Heart right ventricle (tissue), 16 donors: ENCODE measurements at regions not wholly inside any gene's neighbourhood (a gene's known extent, or its start where the extent isn't known, plus 50 kb on each side); places are given as distances from the start of the nearest gene placed in this dataset.

Source experiments
- ATAC-seq, 8 donors: fragments of 200-7000 bp; cut with Tn5 transposase; one replicate each; pipeline ENCODE4 v1.9.1; 2020; ENCODE audit warnings: mild to moderate bottlenecking in 8 of 8, moderate library complexity in 8 of 8, moderate number of reproducible peaks in 1 of 8
- DNase-seq, 2 donors: peaks; one replicate each; pipeline ENCODE4 v3.0.0-alpha.2; 2020
- H3K27ac ChIP-seq, 10 donors: fragments of 200-600 bp; sonication (generic) in 2 of 10; one replicate each; pipeline versions ENCODE4 v1.5.0 to v1.8.0; 2020 to 2022; ENCODE audit warnings: mild to moderate bottlenecking in 3 of 10
- H3K27me3 ChIP-seq, 7 donors: fragments of 200-600 bp; one replicate each; pipeline ENCODE4 v1.8.0; 2021 to 2022; ENCODE audit warnings: mild to moderate bottlenecking in 2 of 7
- H3K36me3 ChIP-seq, 9 donors: fragments of 200-600 bp; sonication (generic) in 1 of 9; one replicate each; pipeline versions ENCODE4 v1.5.0 to v1.8.0; 2020 to 2022; ENCODE audit warnings: mild to moderate bottlenecking in 2 of 9
- H3K4me1 ChIP-seq, 9 donors: fragments of 200-600 bp; sonication (generic) in 1 of 9; one replicate each; pipeline versions ENCODE4 v1.5.0 to v1.8.0; 2020 to 2022; ENCODE audit warnings: mild to moderate bottlenecking in 4 of 9
- H3K4me3 ChIP-seq, 10 donors: fragments of 200-600 bp; sonication (generic) in 2 of 10; one replicate each; pipeline versions ENCODE4 v1.5.0 to v1.8.0; 2020 to 2022; ENCODE audit warnings: mild to moderate bottlenecking in 7 of 10, moderate library complexity in 2 of 10
- H3K9me3 ChIP-seq, 11 donors: fragments of 200-600 bp in 10 of 11; sonication (generic) in 2 of 11; one replicate each; pipeline versions ENCODE4 v1.5.0 to v1.8.0; 2013 to 2022; ENCODE audit warnings: mild to moderate bottlenecking in 2 of 11, control low read depth in 1 of 11, moderate library complexity in 1 of 11
- CTCF ChIP-seq, 9 donors: fragments of 200-600 bp; sonication (generic) in 2 of 9; IDR thresholded peaks; one replicate each; pipeline versions ENCODE4 v1.5.0 to v1.8.0; 2021 to 2022; ENCODE audit warnings: antibody characterized with exemption in 9 of 9, mild to moderate bottlenecking in 5 of 9, moderate library complexity in 1 of 9
- WGBS, 2 donors: extraction: QIAGEN DNeasy Blood & Tissue Kit; methylation state at CpG; one replicate each; pipeline ENCODE4 v1.1.7; 2013; ENCODE audit warnings: inconsistent platforms in 1 of 2; 5-methylcytosine and 5-hydroxymethylcytosine counted together
- intact Hi-C, 10 donors: fragments of 100-400 bp; cut with DNase I; formaldehyde crosslinking; loops; one replicate each; pipeline versions ENCODE4 v1.11.1 to v1.14.2; 2022
- donor health status: Arrhythmogenic right ventricular cardiomyopathy.
- donor health status: ischemic (EF 13 %, LVEDD 7.1; RV severe dilation, severe dysfunction).
- donor health status: healthy with polysubstance abuse.
- donor health status: DM: no; HTN: yes; CAD: no.
- donor health status: DM: no; HTN: no; CAD: no.
- donor health status: ischemic (EF 25% LVEDD 6.9; RV normal size, moderate dysfunction).
- donor health status: ischemic (EF 25% LVEDD 5.7; RV mildly dilated, moderate dysfunction).
- donor health status: healthy.
- donor health status: DM: yes; HTN: yes; CAD: no.
- donor health status: Ischemic cardiomyopathy.
- donor health status: ischemic (EF 35%, LVEDD 5.7; RV mildly dilated, moderate dysfunction).
- donor health status: nonischemic (EF 11% LVEDD 7.7; RV severe dilation, severe dysfunction).
- donor health status: DM: yes; HTN: yes; CAD: no.
- donor health status: PGD.
- donor health status: ischemic (EF 29% LVEDD 5.4; RV normal size, mild dysfunction).
- donor health status: nonischemic (EF 23%, LVEDD 6.1; RV moderate dilation, normal function).

- DNase-seq (no peak), ATAC-seq (no peak)
- Histone ChIP-seq H3K27me3 (peaks cover 0 to 5% (median 0%) of the 10 kb centered on the region in 7 donors), H3K9me3 (peaks cover 0 to 4% (median 0%) of the 10 kb centered on the region in 11 donors), H3K4me1 (no peaks in the 10 kb centered on the region), H3K27ac (no peak overlapping the region), H3K4me3 (no peak overlapping the region), H3K36me3 (no peaks in the 10 kb centered on the region)
- intact Hi-C loops: no loop called here
- no peak for TF ChIP-seq CTCF (IDR thresholded peaks at IDR 0.05)
- WGBS, 2 donors: 81% methylated on average over 2 of the region's 2 CpGs
Measured at GRCh38 chr6:90960324-90960723, 373.5 kb upstream of the MAP3K7 start.

GRCh38 chr6:90955246-90955645 lies 368.4 kb upstream of the MAP3K7 start:
- Histone ChIP-seq H3K27ac (no peak overlapping the region), H3K4me1 (no peaks in the 10 kb centered on the region), H3K9me3 (peaks cover 0 to 13% (median 5%) of the 10 kb centered on the region in 11 donors), H3K4me3 (no peak overlapping the region), H3K27me3 (peaks cover 0 to 5% (median 0%) of the 10 kb centered on the region in 7 donors), H3K36me3 (no peaks in the 10 kb centered on the region)
- WGBS, 2 donors: 88 to 89% methylated on average over 3 of the region's 3 CpGs
- TF ChIP-seq CTCF (IDR thresholded peaks at IDR 0.05): no peak
- no peak for DNase-seq
- intact Hi-C loops: no loop called here
- no peak for ATAC-seq

GRCh38 chr6:90953405-90954161 lies 366.7 kb upstream of the MAP3K7 start:
- no peak for TF ChIP-seq CTCF (IDR thresholded peaks at IDR 0.05)
- no peak for DNase-seq
- intact Hi-C loops: no loop called here
- Histone ChIP-seq H3K36me3 (no peaks in the 10 kb centered on the region), H3K27me3 (peaks cover 0 to 1% (median 0%) of the 10 kb centered on the region in 7 donors), H3K27ac (no peak overlapping the region), H3K9me3 (peaks cover 0 to 13% (median 5%) of the 10 kb centered on the region in 11 donors), H3K4me3 (no peak overlapping the region), H3K4me1 (no peaks in the 10 kb centered on the region)
- ATAC-seq: no peak

- intact Hi-C loops: no loop called here
- TF ChIP-seq CTCF (IDR thresholded peaks at IDR 0.05): no peak
- H3K9me3 ChIP-seq: peaks cover 0 to 13% (median 5%) of the 10 kb centered on the region in 11 donors
- H3K36me3 ChIP-seq: no peaks in the 10 kb centered on the region
- no peak for DNase-seq
- H3K27ac ChIP-seq: no peak overlapping the region
- no peak for ATAC-seq
- H3K27me3 ChIP-seq: no peaks in the 10 kb centered on the region
- 73 to 83% methylated on average over 2 of the region's 2 CpGs for WGBS, 2 donors
- no peaks in the 10 kb centered on the region for H3K4me1 ChIP-seq
- no peak overlapping the region for H3K4me3 ChIP-seq
Measured at GRCh38 chr6:90952176-90952575, 365.3 kb upstream of the MAP3K7 start.
